ENCODE measurements at regions not wholly inside any gene's neighbourhood (a gene's known extent, or its start where the extent isn't known, plus 50 kb on each side); places are given as distances from the start of the nearest gene placed in this dataset.

DNA sequence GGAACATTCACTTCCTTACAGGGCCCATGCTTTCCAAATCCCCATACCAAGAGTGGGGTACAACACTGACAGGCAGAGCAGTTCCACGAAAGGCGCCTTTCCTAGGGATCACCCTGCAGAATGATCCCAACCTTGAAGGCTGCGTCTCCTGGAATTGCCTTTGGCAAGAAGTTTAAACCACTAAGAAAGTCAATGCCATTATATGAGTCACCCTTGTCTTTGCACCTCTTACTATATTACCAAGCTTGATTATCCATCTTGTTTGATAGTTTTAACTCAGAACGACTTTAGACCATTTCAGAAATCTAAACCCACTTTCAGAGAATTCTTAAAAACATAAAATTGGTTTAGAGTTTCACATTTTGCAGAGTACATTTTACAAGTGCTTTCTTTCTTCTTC, 282.1 kb downstream of the ARHGAP12 start:
- DNase-seq (ENCODE audit: low read depth), result no peak
- H3K4me3 ChIP-seq (ENCODE audit: low read depth, low read length), result no peak overlapping the region
- TF ChIP-seq, protein P1, sequence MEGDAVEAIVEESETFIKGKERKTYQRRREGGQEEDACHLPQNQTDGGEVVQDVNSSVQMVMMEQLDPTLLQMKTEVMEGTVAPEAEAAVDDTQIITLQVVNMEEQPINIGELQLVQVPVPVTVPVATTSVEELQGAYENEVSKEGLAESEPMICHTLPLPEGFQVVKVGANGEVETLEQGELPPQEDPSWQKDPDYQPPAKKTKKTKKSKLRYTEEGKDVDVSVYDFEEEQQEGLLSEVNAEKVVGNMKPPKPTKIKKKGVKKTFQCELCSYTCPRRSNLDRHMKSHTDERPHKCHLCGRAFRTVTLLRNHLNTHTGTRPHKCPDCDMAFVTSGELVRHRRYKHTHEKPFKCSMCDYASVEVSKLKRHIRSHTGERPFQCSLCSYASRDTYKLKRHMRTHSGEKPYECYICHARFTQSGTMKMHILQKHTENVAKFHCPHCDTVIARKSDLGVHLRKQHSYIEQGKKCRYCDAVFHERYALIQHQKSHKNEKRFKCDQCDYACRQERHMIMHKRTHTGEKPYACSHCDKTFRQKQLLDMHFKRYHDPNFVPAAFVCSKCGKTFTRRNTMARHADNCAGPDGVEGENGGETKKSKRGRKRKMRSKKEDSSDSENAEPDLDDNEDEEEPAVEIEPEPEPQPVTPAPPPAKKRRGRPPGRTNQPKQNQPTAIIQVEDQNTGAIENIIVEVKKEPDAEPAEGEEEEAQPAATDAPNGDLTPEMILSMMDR (IDR thresholded peaks at IDR 0.05; ENCODE audit: insufficient read depth, low read length), result no peak

GRCh38 chr10:31645786-31646185, 282.8 kb downstream of the ARHGAP12 start:
- DNase-seq (ENCODE audit: low read depth), result peak; percentile 28
- TF ChIP-seq, protein P1 (IDR thresholded peaks at IDR 0.05; ENCODE audit: insufficient read depth, low read length), result no peak
- H3K4me3 ChIP-seq (ENCODE audit: low read depth, low read length), result no peak overlapping the region

DNA sequence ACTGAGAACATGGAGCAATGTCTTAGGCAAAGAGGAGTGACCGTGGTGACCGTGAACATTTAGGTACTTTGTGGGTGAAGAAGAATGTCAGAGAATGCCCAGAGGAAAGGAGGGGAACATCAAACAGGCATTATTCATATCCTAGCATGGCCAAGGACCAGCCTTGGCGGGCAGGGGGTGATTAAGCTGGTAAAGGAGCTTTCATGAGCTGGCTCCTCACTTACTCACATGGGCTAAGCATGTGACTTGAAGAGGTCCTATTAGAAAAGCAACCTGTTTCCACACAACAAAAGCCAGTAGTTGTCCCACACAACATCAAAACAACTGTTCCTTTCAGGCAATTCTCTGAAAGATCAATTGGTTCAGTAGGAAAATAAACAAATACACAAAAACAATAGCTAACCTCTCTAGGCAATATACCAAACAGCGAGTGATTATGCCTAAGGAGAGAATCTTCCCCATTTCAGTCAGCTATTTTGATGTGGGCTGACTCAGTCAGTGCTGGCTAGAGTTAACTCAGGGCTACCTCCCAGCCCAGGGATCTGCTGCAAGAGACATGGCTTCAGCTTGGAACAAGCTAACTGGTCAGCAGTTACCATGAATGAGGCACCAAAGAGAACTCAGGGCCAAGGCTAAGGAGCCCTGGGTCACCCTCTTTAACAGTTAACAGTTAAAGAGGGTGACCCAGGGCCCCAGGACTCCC, 283.5 kb downstream of the ARHGAP12 start:
- peak; percentile 68 for DNase-seq (ENCODE audit: low read depth)
- no peak overlapping the region for H3K4me3 ChIP-seq (ENCODE audit: low read depth, low read length)
- TF ChIP-seq, protein P1 (IDR thresholded peaks at IDR 0.05; ENCODE audit: insufficient read depth, low read length), result no peak

GRCh38 chr10:31642281-31642680, 286.4 kb downstream of the ARHGAP12 start:
- TF ChIP-seq, protein P1 (IDR thresholded peaks at IDR 0.05; ENCODE audit: insufficient read depth, low read length), result no peak
- DNase-seq (ENCODE audit: low read depth), result no peak

DNA sequence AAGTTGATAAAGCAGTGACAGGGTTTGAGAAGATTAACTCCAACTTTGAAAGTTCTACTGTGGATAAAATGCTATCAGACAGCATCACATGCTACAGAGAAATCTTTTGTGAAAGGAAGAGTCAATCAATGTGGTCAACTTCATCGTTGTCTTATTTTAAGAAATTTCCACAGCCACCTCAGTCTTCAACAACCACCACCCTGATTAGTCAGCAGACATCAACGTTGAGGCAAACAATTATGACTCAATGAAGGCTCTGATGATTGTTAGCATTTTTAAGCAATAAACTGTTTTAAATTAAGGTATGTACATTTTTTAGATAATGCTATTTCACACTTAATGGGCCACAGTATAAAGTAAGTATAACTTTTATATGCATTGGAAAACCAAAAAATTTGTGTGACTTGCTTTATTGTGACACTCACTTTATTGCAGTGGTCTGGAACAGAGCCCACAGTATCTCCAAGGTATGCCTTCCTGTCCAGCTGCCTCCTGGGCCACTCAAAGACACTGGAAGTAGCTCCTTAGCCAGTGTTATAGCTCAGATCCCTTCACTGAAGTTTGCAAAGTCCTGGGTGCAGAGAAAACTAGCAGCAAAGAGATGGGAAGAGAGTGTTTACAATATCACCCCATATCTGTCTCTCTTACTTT, 293.1 kb downstream of the ARHGAP12 start:
- peak; percentile 37 for DNase-seq (ENCODE audit: low read depth)
- H3K4me3 ChIP-seq (ENCODE audit: low read depth, low read length), result no peak overlapping the region
- TF ChIP-seq, protein P1 (IDR thresholded peaks at IDR 0.05; ENCODE audit: insufficient read depth, low read length), result no peak

More at GRCh38 chr10:31642281-31642680, 286.4 kb downstream of the ARHGAP12 start:
- H3K4me3 ChIP-seq (ENCODE audit: low read depth, low read length), result no peak overlapping the region

- TF ChIP-seq, protein P1 (IDR thresholded peaks at IDR 0.05; ENCODE audit: insufficient read depth, low read length), result no peak
- H3K4me3 ChIP-seq (ENCODE audit: low read depth, low read length), result no peak overlapping the region
- DNase-seq (ENCODE audit: low read depth), result no peak
Observed at GRCh38 chr10:31635009-31635408, 293.6 kb downstream of the ARHGAP12 start.
